ENCODE measurements at regions not wholly inside any gene's neighbourhood (a gene's known extent, or its start where the extent isn't known, plus 50 kb on each side); places are given as distances from the start of the nearest gene placed in this dataset.
"Not testable (repeated sequence)": the region's sequence is repeated elsewhere in the genome, so short reads cannot be mapped to it uniquely, and the experiment has no call there.

GRCh38 chr2:183476490-183476889 lies 352.2 kb downstream of the NUP35 start:
- H3K4me3 ChIP-seq (ENCODE audit: low read depth, low read length), result no peak overlapping the region
- no peak for FAIRE-seq
- DNase-seq (ENCODE audit: low read depth), result no peak
- no peaks in the 10 kb centered on the region for H3K27me3 ChIP-seq (ENCODE audit: control insufficient read depth, insufficient read depth, low read length)
- H3K36me3 ChIP-seq (ENCODE audit: control insufficient read depth, insufficient read depth, low read length), result no peaks in the 10 kb centered on the region
- TF ChIP-seq CTCF (IDR thresholded peaks at IDR 0.05; ENCODE audit: insufficient read depth, low read length, severe bottlenecking), result no peak

GRCh38 chr2:183477296-183477695 lies 353.1 kb downstream of the NUP35 start:
- no peak for FAIRE-seq

GRCh38 chr2:183478941-183479595 lies 354.8 kb downstream of the NUP35 start:
- not testable (repeated sequence) for DNase-seq (ENCODE audit: low read depth); H3K4me3 ChIP-seq (ENCODE audit: low read depth, low read length); H3K27me3 ChIP-seq (ENCODE audit: control insufficient read depth, insufficient read depth, low read length); FAIRE-seq; H3K36me3 ChIP-seq (ENCODE audit: control insufficient read depth, insufficient read depth, low read length)

More at GRCh38 chr2:183477296-183477695, 353.1 kb downstream of the NUP35 start:
- no peaks in the 10 kb centered on the region for H3K36me3 ChIP-seq (ENCODE audit: control insufficient read depth, insufficient read depth, low read length)
- no peak for TF ChIP-seq CTCF (IDR thresholded peaks at IDR 0.05; ENCODE audit: insufficient read depth, low read length, severe bottlenecking)
- H3K27me3 ChIP-seq (ENCODE audit: control insufficient read depth, insufficient read depth, low read length), result no peaks in the 10 kb centered on the region
- H3K4me3 ChIP-seq (ENCODE audit: low read depth, low read length), result no peak overlapping the region
- no peak for DNase-seq (ENCODE audit: low read depth)

GRCh38 chr2:183487326-183487725 lies 363.1 kb downstream of the NUP35 start:
- Histone ChIP-seq H3K27me3 (ENCODE audit: control insufficient read depth, insufficient read depth, low read length) (no peaks in the 10 kb centered on the region), H3K4me3 (ENCODE audit: low read depth, low read length) (no peak overlapping the region), H3K36me3 (ENCODE audit: control insufficient read depth, insufficient read depth, low read length) (no peaks in the 10 kb centered on the region)
- no peak for TF ChIP-seq CTCF (IDR thresholded peaks at IDR 0.05; ENCODE audit: insufficient read depth, low read length, severe bottlenecking)
- no peak for FAIRE-seq
- DNase-seq (ENCODE audit: low read depth), result no peak

- no peak for FAIRE-seq
- no peak for DNase-seq (ENCODE audit: low read depth)
- no peak for TF ChIP-seq CTCF (IDR thresholded peaks at IDR 0.05; ENCODE audit: insufficient read depth, low read length, severe bottlenecking)
Observed at GRCh38 chr2:183488421-183488820, 364.2 kb downstream of the NUP35 start.

GRCh38 chr2:183490489-183490888 lies 366.2 kb downstream of the NUP35 start:
- no peak for FAIRE-seq
- H3K27me3 ChIP-seq (ENCODE audit: control insufficient read depth, insufficient read depth, low read length), result no peaks in the 10 kb centered on the region
- DNase-seq (ENCODE audit: low read depth), result no peak

More at GRCh38 chr2:183488421-183488820, 364.2 kb downstream of the NUP35 start:
- no peaks in the 10 kb centered on the region for H3K36me3 ChIP-seq (ENCODE audit: control insufficient read depth, insufficient read depth, low read length)
- no peak overlapping the region for H3K4me3 ChIP-seq (ENCODE audit: low read depth, low read length)
- no peaks in the 10 kb centered on the region for H3K27me3 ChIP-seq (ENCODE audit: control insufficient read depth, insufficient read depth, low read length)

More at GRCh38 chr2:183490489-183490888, 366.2 kb downstream of the NUP35 start:
- no peak overlapping the region for H3K4me3 ChIP-seq (ENCODE audit: low read depth, low read length)
- no peak for TF ChIP-seq CTCF (IDR thresholded peaks at IDR 0.05; ENCODE audit: insufficient read depth, low read length, severe bottlenecking)
- H3K36me3 ChIP-seq (ENCODE audit: control insufficient read depth, insufficient read depth, low read length), result no peaks in the 10 kb centered on the region

All from bronchial epithelial cell (primary cell).